SK-N-MC (cell line): ENCODE measurements at regions not wholly inside any gene's neighbourhood (a gene's known extent, or its start where the extent isn't known, plus 50 kb on each side); places are given as distances from the start of the nearest gene placed in this dataset.
"Not testable (repeated sequence)": the region's sequence is repeated elsewhere in the genome, so short reads cannot be mapped to it uniquely, and the experiment has no call there.

Experiments
- DNase-seq: peaks from one replicate; pipeline ENCODE4 v3.0.0-alpha.2; 2011; ENCODE audit warnings: low read depth, low spot score
- H3K27ac ChIP-seq: fragments of 200-600 bp; sonication (generic); 2 replicates; pipeline ENCODE4 v1.5.1; 2016; ENCODE audit warnings: mixed run types
- H3K36me3 ChIP-seq: fragments of 200-600 bp; sonication (generic); 2 replicates; pipeline ENCODE4 v1.6.1; 2017; ENCODE audit warnings: antibody characterized with exemption, low read length, mixed read lengths; ENCODE audit not compliant: insufficient read depth
- H3K4me3 ChIP-seq: fragments of 200-600 bp; sonication (generic); 2 replicates; pipeline ENCODE4 v1.5.1; 2016
- H3K9ac ChIP-seq: fragments of 200-600 bp; sonication (generic); 2 replicates; pipeline ENCODE4 v1.8.0; 2017; ENCODE audit warnings: mixed run types, mixed read lengths; ENCODE audit not compliant: insufficient read length
- H3K9me3 ChIP-seq: fragments of 200-600 bp; sonication (generic); 2 replicates; pipeline ENCODE4 v1.6.1; 2017; ENCODE audit warnings: low read depth, mild to moderate bottlenecking, antibody characterized with exemption, low read length, moderate library complexity, mixed read lengths
- EZH2 ChIP-seq: fragments of 200-600 bp; sonication (generic); IDR thresholded peaks from one replicate; pipeline ENCODE4 v1.6.1; 2017; ENCODE audit warnings: antibody characterized with exemption
- FOXP2 ChIP-seq: optimal IDR thresholded peaks from 2 replicates; pipeline ENCODE3; 2011; ENCODE audit warnings: mild to moderate bottlenecking, moderate library complexity; ENCODE audit not compliant: insufficient read depth; ENCODE audit errors: extremely low read length, control extremely low read depth
- POLR2AphosphoS5 ChIP-seq: IDR thresholded peaks from 2 replicates; pipeline ENCODE4 v1.6.1; 2012; ENCODE audit warnings: mild to moderate bottlenecking, low read depth, low read length, borderline replicate concordance

GRCh38 chr12:17286874-17287273, 680.9 kb upstream of the LMO3 start:
- Histone ChIP-seq H3K4me3 (no peak overlapping the region), H3K27ac (no peak overlapping the region), H3K9me3 (no peaks in the 10 kb centered on the region), H3K36me3 (no peaks in the 10 kb centered on the region), H3K9ac (no peak overlapping the region)
- TF ChIP-seq EZH2 = no peak
- DNase-seq = no peak

GRCh38 chr12:17284873-17285272, 678.9 kb upstream of the LMO3 start:
- no peak for TF ChIP-seq FOXP2
- TF ChIP-seq POLR2AphosphoS5 = no peak
- TF ChIP-seq EZH2 = no peak
- no peak overlapping the region for H3K9ac ChIP-seq
- no peaks in the 10 kb centered on the region for H3K36me3 ChIP-seq
- H3K27ac ChIP-seq = no peak overlapping the region
- H3K4me3 ChIP-seq = no peak overlapping the region
- no peak for DNase-seq
- no peaks in the 10 kb centered on the region for H3K9me3 ChIP-seq

- H3K4me3 ChIP-seq = no peak overlapping the region
- TF ChIP-seq EZH2 (no peak), POLR2AphosphoS5 (no peak), FOXP2 (no peak)
- no peaks in the 10 kb centered on the region for H3K36me3 ChIP-seq
- no peak overlapping the region for H3K27ac ChIP-seq
- no peak for DNase-seq
- H3K9ac ChIP-seq = no peak overlapping the region
- no peaks in the 10 kb centered on the region for H3K9me3 ChIP-seq
Measured at GRCh38 chr12:17283563-17283962, 677.6 kb upstream of the LMO3 start.

- not testable (repeated sequence) for H3K9me3 ChIP-seq, DNase-seq, H3K9ac ChIP-seq, H3K36me3 ChIP-seq, H3K27ac ChIP-seq, H3K4me3 ChIP-seq
Measured at GRCh38 chr12:17282169-17282568, 676.2 kb upstream of the LMO3 start.

GRCh38 chr12:17278946-17279345, 673.0 kb upstream of the LMO3 start:
- H3K36me3 ChIP-seq = no peaks in the 10 kb centered on the region
- no peak for DNase-seq
- H3K27ac ChIP-seq = no peak overlapping the region
- H3K9ac ChIP-seq = no peak overlapping the region
- no peak overlapping the region for H3K4me3 ChIP-seq
- H3K9me3 ChIP-seq = no peaks in the 10 kb centered on the region
- TF ChIP-seq EZH2 = no peak
- TF ChIP-seq FOXP2 = no peak
- no peak for TF ChIP-seq POLR2AphosphoS5

GRCh38 chr12:17276196-17276595, 670.2 kb upstream of the LMO3 start:
- TF ChIP-seq EZH2 (no peak), POLR2AphosphoS5 (no peak), FOXP2 (no peak)
- Histone ChIP-seq H3K27ac (no peak overlapping the region), H3K9ac (no peak overlapping the region), H3K36me3 (no peaks in the 10 kb centered on the region), H3K4me3 (no peak overlapping the region), H3K9me3 (no peaks in the 10 kb centered on the region)
- no peak for DNase-seq

GRCh38 chr12:17266856-17267255, 660.9 kb upstream of the LMO3 start:
- Histone ChIP-seq H3K9me3 (no peaks in the 10 kb centered on the region), H3K36me3 (no peaks in the 10 kb centered on the region), H3K9ac (no peak overlapping the region), H3K4me3 (no peak overlapping the region), H3K27ac (no peak overlapping the region)
- TF ChIP-seq EZH2 = no peak
- TF ChIP-seq FOXP2 = no peak
- TF ChIP-seq POLR2AphosphoS5 = no peak
- DNase-seq = no peak

- Histone ChIP-seq H3K4me3 (no peak overlapping the region), H3K36me3 (no peaks in the 10 kb centered on the region), H3K9me3 (no peaks in the 10 kb centered on the region), H3K9ac (no peak overlapping the region), H3K27ac (no peak overlapping the region)
- TF ChIP-seq FOXP2 (no peak), POLR2AphosphoS5 (no peak), EZH2 (no peak)
- no peak for DNase-seq
Measured at GRCh38 chr12:17264603-17265002, 658.6 kb upstream of the LMO3 start.

GRCh38 chr12:17239874-17240273, 633.9 kb upstream of the LMO3 start:
- Histone ChIP-seq H3K9ac (no peak overlapping the region), H3K36me3 (no peaks in the 10 kb centered on the region), H3K27ac (no peak overlapping the region), H3K9me3 (no peaks in the 10 kb centered on the region), H3K4me3 (no peak overlapping the region)
- TF ChIP-seq EZH2 = no peak
- TF ChIP-seq FOXP2 = no peak
- DNase-seq = no peak
